K562 (cell line): ENCODE measurements at regions not wholly inside any gene's neighbourhood (a gene's known extent, or its start where the extent isn't known, plus 50 kb on each side); places are given as distances from the start of the nearest gene placed in this dataset.

ENCODE experiments used
- ATAC-seq: fragments of 200-7000 bp; cut with Tn5 transposase; 3 replicates; pipeline ENCODE4 v1.9.1; 2020; ENCODE audit warnings: moderate library complexity
- BruUV-seq: library from RNA; stranded (reverse); fragments of 400-500 nt; replicated peaks from 2 replicates; lab custom pipeline; 2021; lab: Mats Ljungman, UMichigan
- CTCF ChIA-PET: fragments of 300-600 bp; formaldehyde crosslinking; extraction: SDS; loops from one replicate; lab custom pipeline; 2021; ENCODE audit warnings: low intra/inter-chr PET ratio; lab: Yijun Ruan, JAX
- POLR2A ChIA-PET: fragments of 300-600, 350-650 bp; sonication (Branson Sonifier 250); formaldehyde crosslinking; extraction: SDS; loops from one replicate; lab custom pipeline; 2021; ENCODE audit warnings: antibody characterized with exemption, inconsistent platforms; lab: Yijun Ruan, JAX
- DNase-seq, 4 experiments: peaks; one replicate each; pipeline versions ENCODE4 v3.0.0 to v3.0.0-alpha.2; 2011 to 2018; ENCODE audit warnings: low spot score in 3 of 4, mixed read lengths in 3 of 4; ENCODE audit errors: extremely low read depth in 1 of 4
- FAIRE-seq: peaks from 2 replicates; lab custom pipeline; 2011; peaks lifted over from hg19 to GRCh38; lab: Jason Lieb, UNC
- H2AFZ ChIP-seq: 2 replicates; pipeline ENCODE4 v1.6.0; 2011; ENCODE audit warnings: low read depth, low read length, control low read depth, inconsistent platforms
- H3K27ac ChIP-seq: fragments of 200-600 bp; 3 replicates; pipeline ENCODE4 v1.8.0; 2011; ENCODE audit warnings: low read depth, mild to moderate bottlenecking, control low read depth, inconsistent platforms, low read length, moderate library complexity, mixed read lengths; ENCODE audit errors: extremely low read depth
- H3K27me3 ChIP-seq, 2 experiments: fragments of 300-600 bp in 1 of 2; 2 replicates in 1 of 2; 3 replicates in 1 of 2; pipeline versions ENCODE4 v1.6.0 to v1.8.0; 2011; ENCODE audit warnings: inconsistent platforms in 2 of 2, low read length in 2 of 2, mild to moderate bottlenecking in 1 of 2, mixed read lengths in 1 of 2, moderate library complexity in 1 of 2; ENCODE audit not compliant: control insufficient read depth in 2 of 2, insufficient read depth in 2 of 2
- H3K36me3 ChIP-seq: fragments of 300-600 bp; 3 replicates; pipeline ENCODE4 v1.8.0; 2011; ENCODE audit warnings: mild to moderate bottlenecking, low read length, inconsistent platforms; ENCODE audit not compliant: control insufficient read depth, insufficient read depth
- H3K4me1 ChIP-seq, 2 experiments: fragments of 200-600 bp in 1 of 2; replicated peaks in 1 of 2; 2 replicates in 1 of 2; 3 replicates in 1 of 2; pipeline versions ENCODE4 v1.5.1 to v1.8.0; 2011; ENCODE audit warnings: inconsistent platforms in 2 of 2, low read length in 2 of 2, mild to moderate bottlenecking in 1 of 2, mixed read lengths in 1 of 2, moderate library complexity in 1 of 2; ENCODE audit not compliant: control insufficient read depth in 2 of 2, insufficient read depth in 2 of 2
- H3K4me2 ChIP-seq: 2 replicates; pipeline ENCODE4 v1.6.1; 2011; ENCODE audit warnings: low read length, control low read depth, inconsistent platforms, mixed read lengths; ENCODE audit not compliant: insufficient read depth
- H3K4me3 ChIP-seq: fragments of 200-600 bp; sonication (generic), shearing (Covaris generic); 2 replicates; pipeline ENCODE4 v1.5.1; 2016; ENCODE audit warnings: control low read depth, inconsistent platforms
- H3K79me2 ChIP-seq: fragments of 200-600 bp; 3 replicates; pipeline ENCODE4 v1.8.0; 2011; ENCODE audit warnings: low read length, inconsistent platforms; ENCODE audit not compliant: control insufficient read depth, insufficient read depth
- H3K9ac ChIP-seq, 2 experiments: 2 replicates each; pipeline versions ENCODE4 v1.6.0 to v1.6.1; 2011; ENCODE audit warnings: low read depth in 2 of 2, low read length in 2 of 2, control low read depth in 1 of 2, inconsistent platforms in 1 of 2, mild to moderate bottlenecking in 1 of 2, mixed read lengths in 1 of 2; ENCODE audit not compliant: insufficient read depth in 1 of 2
- H3K9me1 ChIP-seq: one replicate; pipeline ENCODE4 v1.6.0; 2011; ENCODE audit warnings: inconsistent platforms, mild to moderate bottlenecking, low read length, moderate library complexity; ENCODE audit not compliant: control insufficient read depth, insufficient read depth
- H3K9me3 ChIP-seq: replicated peaks from 2 replicates; pipeline ENCODE4 v1.5.1; 2011; ENCODE audit warnings: low read depth, low read length, inconsistent platforms; ENCODE audit not compliant: control insufficient read depth, insufficient read depth
- H4K20me1 ChIP-seq: replicated peaks from 2 replicates; pipeline ENCODE4 v1.6.1; 2011; ENCODE audit warnings: low read length, inconsistent platforms, mixed read lengths; ENCODE audit not compliant: control insufficient read depth, insufficient read depth
- CC2D1A ChIP-seq: fragments of 450-650 bp; IDR thresholded peaks from 2 replicates; pipeline ENCODE4 v1.6.1; 2017; ENCODE audit warnings: mild to moderate bottlenecking
- CHD7 ChIP-seq: fragments of 200-600 bp; sonication (generic); IDR thresholded peaks from one replicate; pipeline ENCODE4 v1.6.1; 2012; ENCODE audit warnings: mild to moderate bottlenecking, low read depth, low read length, inconsistent platforms
- RBFOX2 ChIP-seq: fragments of 200-400 bp; formaldehyde crosslinking; IDR thresholded peaks from 2 replicates; pipeline ENCODE4 v1.6.1; 2017; ENCODE audit warnings: low read depth, mild to moderate bottlenecking, low read length, moderate library complexity
- SAFB2 ChIP-seq: fragments of 200-400 bp; formaldehyde crosslinking; IDR thresholded peaks from 2 replicates; pipeline ENCODE4 v1.6.1; 2018; ENCODE audit warnings: borderline replicate concordance, low read length, low read depth, moderate library complexity; ENCODE audit not compliant: severe bottlenecking
- YBX1 ChIP-seq: fragments of 450-650 bp; IDR thresholded peaks from 2 replicates; pipeline ENCODE4 v1.7.1; 2016; ENCODE audit warnings: mild to moderate bottlenecking
- ZNF12 ChIP-seq: sonication (generic); formaldehyde crosslinking; IDR thresholded peaks from 2 replicates; pipeline ENCODE4 v1.4.0; 2020; ENCODE audit warnings: mild to moderate bottlenecking, missing genetic modification reagents
- ZNF830 ChIP-seq: fragments of 250-450 bp; sonication (Bioruptor Pico); IDR thresholded peaks from 2 replicates; pipeline ENCODE4 v1.5.0; 2021; ENCODE audit warnings: mild to moderate bottlenecking
- WGBS: fragments of 100-300 bp; shearing (Covaris generic); methylation state at CpG from one replicate; pipeline ENCODE4 v1.1.6; 2016; ENCODE audit warnings: low coverage, mixed read lengths; ENCODE audit not compliant: insufficient coverage; ENCODE audit errors: missing lambda C conversion rate; 5-methylcytosine and 5-hydroxymethylcytosine counted together
- in situ Hi-C: fragments of 300-500 bp; cut with MboI; formaldehyde crosslinking; loops from 4 replicates; pipeline ENCODE4 v1.15.0; 2018; ENCODE audit warnings: inconsistent platforms, mixed read lengths
- intact Hi-C: fragments of 100-400 bp; cut with micrococcal nuclease; formaldehyde crosslinking; loops from 2 replicates; pipeline ENCODE4 v1.14.2; 2022
- TF ChIP-seq, protein P1 (sequence below): fragments of 450-650 bp; IDR thresholded peaks from one replicate; pipeline ENCODE4 v1.6.1; 2018; ENCODE audit warnings: mild to moderate bottlenecking, moderate library complexity; ENCODE audit not compliant: partially characterized antibody

- Histone ChIP-seq H2AFZ (peak overlapping the region; percentile 16; the same call in 1 of the 2 replicates), H3K36me3 (no peaks in the 10 kb centered on the region), H3K79me2 (no peaks in the 10 kb centered on the region), H3K4me3 (no peak overlapping the region), H4K20me1 (no peaks in the 10 kb centered on the region), H3K27ac (no peak overlapping the region), H3K9me3 (no peaks in the 10 kb centered on the region), H3K4me2 (no peak overlapping the region), H3K4me1 (peaks cover 17 to 43% of the 10 kb centered on the region in 2 experiments), H3K27me3 (no peaks in the 10 kb centered on the region), H3K9ac (no peak overlapping the region), H3K9me1 (no peaks in the 10 kb centered on the region)
- FAIRE-seq (no peak), DNase-seq (no peak), ATAC-seq (no peak)
- no TSS peak for BruUV-seq
- intact Hi-C loops, result loop anchor here (5.0 to 10.0 kb wide), 2 partner anchors 87 to 275 kb away; no protein-coding TSS in a partner anchor
- TF ChIP-seq, protein P1, sequence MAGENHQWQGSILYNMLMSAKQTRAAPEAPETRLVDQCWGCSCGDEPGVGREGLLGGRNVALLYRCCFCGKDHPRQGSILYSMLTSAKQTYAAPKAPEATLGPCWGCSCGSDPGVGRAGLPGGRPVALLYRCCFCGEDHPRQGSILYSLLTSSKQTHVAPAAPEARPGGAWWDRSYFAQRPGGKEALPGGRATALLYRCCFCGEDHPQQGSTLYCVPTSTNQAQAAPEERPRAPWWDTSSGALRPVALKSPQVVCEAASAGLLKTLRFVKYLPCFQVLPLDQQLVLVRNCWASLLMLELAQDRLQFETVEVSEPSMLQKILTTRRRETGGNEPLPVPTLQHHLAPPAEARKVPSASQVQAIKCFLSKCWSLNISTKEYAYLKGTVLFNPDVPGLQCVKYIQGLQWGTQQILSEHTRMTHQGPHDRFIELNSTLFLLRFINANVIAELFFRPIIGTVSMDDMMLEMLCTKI, result no peak
- TF ChIP-seq CHD7 (no peak), YBX1 (no peak), ZNF12 (CRISPR knock-in tag) (no peak), CC2D1A (no peak), SAFB2 (no peak), ZNF830 (CRISPR knock-in tag) (no peak), RBFOX2 (no peak)
- 70% methylated on average over 5 of the region's 5 CpGs for WGBS
- CTCF ChIA-PET, result no interaction called here
- in situ Hi-C loops, result no loop called here
- POLR2A ChIA-PET, result interaction anchor here (0.6 kb wide), 2 partner anchors 13 to 74 kb away, joined by 3 read pairs; no protein-coding TSS in a partner anchor
These were observed 73.1 kb upstream of the MAP4K3 start for GRCh38 chr2:39510140-39510539.
